A549 (cell line): ENCODE measurements at regions not wholly inside any gene's neighbourhood (a gene's known extent, or its start where the extent isn't known, plus 50 kb on each side); places are given as distances from the start of the nearest gene placed in this dataset.

Source experiments
- CBX8 ChIP-seq: fragments of 200-600 bp; sonication (generic); IDR thresholded peaks from 2 replicates; pipeline ENCODE4 v1.6.1; 2016
- POLR2A ChIP-seq: IDR thresholded peaks from 2 replicates; pipeline ENCODE4 v1.6.1; 2012; ENCODE audit warnings: mild to moderate bottlenecking, low read length
- RAD21 ChIP-seq, 2 experiments: fragments of >200 bp in 1 of 2; sonication (Bioruptor Twin) in 1 of 2; formaldehyde crosslinking in 1 of 2; IDR thresholded peaks in 1 of 2; conservative IDR thresholded peaks in 1 of 2; 2 replicates in 1 of 2; 3 replicates in 1 of 2; pipeline ENCODE4 v1.6.1; 2012 to 2018; ENCODE audit warnings: inconsistent platforms in 1 of 2
- TF ChIP-seq, protein P1 (sequence below): fragments of 450-650 bp; IDR thresholded peaks from 2 replicates; pipeline ENCODE4 v1.6.1; 2014; ENCODE audit warnings: antibody characterized with exemption

DNA sequence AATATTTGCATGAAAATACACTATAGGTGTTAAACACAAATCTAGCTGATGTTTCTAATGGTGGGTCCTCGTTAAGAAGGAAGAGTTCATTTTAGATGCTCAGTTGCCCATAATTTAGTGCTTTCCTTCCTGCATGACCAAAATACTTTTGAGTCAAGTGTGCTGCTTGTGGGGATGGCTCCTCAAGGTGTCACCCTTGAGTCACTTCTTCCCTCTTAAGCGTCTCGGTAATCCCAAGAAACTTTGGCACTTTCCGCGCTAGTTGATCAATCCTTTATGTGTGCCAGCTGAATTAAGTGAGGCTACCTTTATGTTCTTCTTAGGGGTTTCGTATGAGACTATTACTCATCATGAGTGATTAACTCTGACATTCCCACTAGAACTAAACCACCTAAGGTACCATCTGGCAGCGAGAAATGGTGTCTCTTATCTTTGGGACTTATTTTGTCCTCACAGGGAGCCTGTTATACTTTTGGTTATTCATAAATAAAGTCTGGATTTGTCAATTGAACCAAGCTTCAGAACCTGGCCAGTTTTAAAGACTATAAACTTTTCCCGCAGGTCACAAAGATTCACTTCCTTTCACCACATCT is 106.8 kb downstream of the NHLRC3 start:
- no peak for TF ChIP-seq POLR2A
- peak; percentile 59 to 65 for TF ChIP-seq RAD21 (conservative IDR thresholded peaks at IDR 0.05 in 1 of 2, IDR thresholded peaks at IDR 0.05 in 1 of 2)
- no peak for TF ChIP-seq CBX8
- TF ChIP-seq, protein P1, sequence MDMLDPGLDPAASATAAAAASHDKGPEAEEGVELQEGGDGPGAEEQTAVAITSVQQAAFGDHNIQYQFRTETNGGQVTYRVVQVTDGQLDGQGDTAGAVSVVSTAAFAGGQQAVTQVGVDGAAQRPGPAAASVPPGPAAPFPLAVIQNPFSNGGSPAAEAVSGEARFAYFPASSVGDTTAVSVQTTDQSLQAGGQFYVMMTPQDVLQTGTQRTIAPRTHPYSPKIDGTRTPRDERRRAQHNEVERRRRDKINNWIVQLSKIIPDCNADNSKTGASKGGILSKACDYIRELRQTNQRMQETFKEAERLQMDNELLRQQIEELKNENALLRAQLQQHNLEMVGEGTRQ, result no peak
